Hematopoietic multipotent progenitor cell treated with erythropoietin and hydrocortisone succinate and interleukin-3 and kit ligand, for 8 days (in vitro differentiated cells): ENCODE measurements at regions not wholly inside any gene's neighbourhood (a gene's known extent, or its start where the extent isn't known, plus 50 kb on each side); places are given as distances from the start of the nearest gene placed in this dataset.
"Not testable (repeated sequence)": the region's sequence is repeated elsewhere in the genome, so short reads cannot be mapped to it uniquely, and the experiment has no call there.

Experiments used
- DNase-seq: peaks from one replicate; pipeline ENCODE4 v3.0.0-alpha.2; 2015

DNA sequence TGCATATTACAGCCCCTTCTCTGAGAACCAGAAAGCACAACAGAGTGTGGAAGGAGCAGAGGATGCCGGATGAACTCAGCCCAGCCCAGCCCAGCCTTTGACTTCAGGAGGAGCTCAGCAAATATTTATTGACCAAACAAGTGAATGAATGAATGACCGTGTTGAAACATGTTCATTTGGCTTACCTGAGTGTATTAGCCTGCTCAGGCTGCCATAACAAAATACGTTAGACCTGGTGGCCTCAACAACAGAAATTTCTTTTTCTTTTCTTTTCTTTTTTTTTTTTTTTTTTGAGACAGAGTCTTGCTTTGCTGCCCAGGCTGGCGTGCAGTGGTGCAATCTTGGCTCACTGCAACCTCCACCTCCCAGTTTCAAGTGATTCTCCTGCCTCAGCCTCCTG lies 164.7 kb downstream of the RGS9 start:
- not testable (repeated sequence) for DNase-seq

DNA sequence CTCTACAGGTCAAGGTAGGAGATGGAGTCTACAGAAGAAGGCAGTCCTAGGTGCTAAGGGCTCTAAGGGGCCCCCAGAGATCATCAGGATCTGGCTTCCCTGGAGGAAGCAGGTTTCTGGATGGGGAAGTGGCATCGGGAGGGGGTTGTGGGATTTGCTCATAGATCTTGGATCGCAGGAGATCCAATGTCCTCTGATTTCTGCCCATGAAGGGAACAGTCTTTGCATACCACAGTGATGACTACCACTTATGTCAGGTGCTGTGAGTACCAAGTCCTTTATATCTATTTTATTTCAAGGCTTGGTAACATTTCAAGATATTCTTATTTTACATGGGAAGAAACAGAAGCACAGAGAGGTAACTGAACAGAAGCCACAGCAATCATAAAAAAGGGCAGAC lies 164.0 kb downstream of the RGS9 start:
- DNase-seq, result no peak

DNA sequence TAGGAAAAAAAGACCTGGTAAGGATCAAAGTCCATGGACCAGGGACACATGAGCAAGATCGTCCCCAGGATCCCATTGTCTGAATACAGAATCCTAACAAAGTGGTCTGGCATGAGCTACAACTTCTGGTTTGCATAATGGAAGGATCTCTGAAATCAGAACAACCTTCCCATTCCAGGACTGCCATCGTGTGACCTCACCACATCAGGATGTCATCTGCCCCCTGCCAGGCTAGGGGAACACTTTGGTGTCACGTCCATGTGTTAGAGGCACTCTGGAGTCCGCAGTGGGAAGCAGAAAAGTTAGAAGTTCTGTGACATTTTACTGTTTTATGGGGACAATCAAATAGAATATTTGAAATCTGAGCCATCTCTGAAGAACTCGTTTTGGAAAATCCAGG lies 160.7 kb downstream of the RGS9 start:
- DNase-seq, result no peak

DNA sequence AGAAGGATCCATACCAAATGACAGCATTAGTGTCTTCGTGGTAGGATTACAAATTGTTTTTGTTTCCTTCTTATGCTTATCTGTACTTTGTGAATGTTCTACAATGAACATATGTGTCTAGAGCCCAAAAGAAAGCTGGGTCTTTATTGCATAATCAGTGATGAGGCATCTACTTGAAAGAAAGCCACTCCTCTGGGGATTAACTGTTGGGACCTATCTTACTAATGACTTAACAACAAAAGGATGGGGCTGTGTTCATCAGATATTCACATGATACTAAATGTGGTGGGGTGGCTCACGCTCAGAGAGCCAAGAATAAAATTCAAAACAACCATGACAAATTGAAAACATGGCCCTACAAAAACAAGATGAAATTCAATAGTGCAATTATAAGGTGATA lies 160.2 kb downstream of the RGS9 start:
- DNase-seq, result no peak

DNA sequence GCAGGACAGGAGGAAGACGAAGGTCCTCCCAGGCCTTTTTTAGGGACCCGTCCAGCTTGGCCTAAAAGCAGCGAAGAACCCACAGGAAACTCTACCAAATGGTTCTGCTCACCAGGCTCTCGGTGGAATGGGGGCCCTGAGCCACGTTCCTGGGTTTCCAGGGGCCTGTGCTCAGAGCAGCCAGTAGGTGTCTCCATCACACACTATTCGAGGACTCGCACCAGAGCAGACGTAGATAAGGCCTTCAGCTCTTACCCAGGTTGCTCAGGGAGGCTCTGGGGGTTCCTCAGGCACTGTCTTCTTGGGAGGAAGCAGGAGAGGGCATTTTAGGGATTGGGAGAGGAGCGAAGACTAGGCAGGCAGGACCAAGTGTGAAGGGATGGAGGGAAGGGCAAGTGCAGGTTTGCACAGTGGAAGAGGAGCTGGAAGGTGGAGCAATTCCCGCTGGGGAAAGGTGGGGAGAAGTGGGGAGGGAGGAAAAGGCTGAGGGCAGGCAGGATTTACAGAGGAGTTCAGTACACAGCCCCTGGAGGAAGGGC lies 157.1 kb downstream of the RGS9 start:
- DNase-seq, result peak; percentile 66

DNA sequence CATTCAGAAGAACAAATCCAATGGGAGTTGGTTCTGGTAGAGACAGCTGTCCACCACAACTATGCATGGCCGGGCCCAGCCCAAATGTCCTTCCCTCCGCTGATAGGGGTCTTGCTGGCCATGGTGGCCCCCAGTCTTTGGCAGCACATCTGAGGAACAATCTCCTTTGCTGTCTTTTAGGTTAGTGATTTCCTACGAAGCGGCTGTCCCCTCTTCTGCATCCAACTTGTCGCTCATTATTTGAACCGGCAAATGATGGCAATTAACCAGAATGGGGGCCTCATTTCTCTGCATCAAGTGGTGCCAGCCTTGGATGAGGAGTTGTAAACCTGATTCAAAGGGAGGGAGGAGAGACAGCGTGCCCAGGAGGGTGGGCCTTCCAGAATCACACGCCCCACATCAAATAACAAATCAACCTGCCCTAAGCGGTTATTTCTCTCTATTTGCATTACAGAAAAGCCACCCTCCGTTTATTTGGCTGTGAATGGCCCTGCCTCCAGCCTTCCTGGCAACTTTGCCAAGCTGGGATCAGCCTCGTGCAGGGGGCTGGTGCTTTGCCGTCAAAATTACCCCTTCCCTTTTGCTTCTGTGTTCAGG lies 156.5 kb downstream of the RGS9 start:
- no peak for DNase-seq

DNA sequence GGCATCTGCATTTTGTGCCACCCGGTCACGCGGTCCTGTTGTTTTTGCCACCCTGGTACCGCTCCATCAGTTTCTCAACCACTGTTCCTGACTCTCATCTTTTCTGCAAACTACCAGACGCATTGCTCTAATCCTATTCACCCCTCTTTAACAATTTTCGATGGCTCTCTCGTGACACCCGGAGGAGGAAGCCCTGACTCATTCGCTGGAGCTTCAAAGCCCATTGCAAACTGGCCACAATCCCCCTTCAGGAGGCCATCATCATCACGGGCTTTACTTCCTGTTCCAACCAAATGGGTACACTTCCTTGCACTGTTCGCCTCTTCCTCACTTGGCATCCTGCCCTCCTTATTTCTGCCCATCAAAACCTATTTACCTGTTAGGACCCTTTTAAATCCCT lies 155.3 kb downstream of the RGS9 start:
- no peak for DNase-seq

DNA sequence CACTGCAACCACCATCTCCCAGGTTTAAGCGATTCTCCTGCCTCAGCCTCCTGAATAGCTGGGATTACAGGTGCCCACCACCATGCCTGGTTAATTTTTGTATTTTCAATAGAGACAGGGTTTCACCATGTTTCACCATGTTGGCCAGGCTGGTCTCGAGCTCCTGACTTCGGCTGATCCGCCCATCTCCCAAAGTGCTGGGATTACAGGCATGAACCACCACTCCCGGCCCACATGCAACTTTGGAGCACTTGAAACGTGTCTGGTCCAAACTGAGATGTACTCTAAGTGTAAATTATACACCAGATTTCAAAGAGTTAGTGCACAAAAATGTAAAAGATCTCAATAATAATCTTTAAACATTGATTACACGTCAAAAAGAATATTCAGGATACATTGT lies 154.1 kb downstream of the RGS9 start:
- DNase-seq, result not testable (repeated sequence)

DNA sequence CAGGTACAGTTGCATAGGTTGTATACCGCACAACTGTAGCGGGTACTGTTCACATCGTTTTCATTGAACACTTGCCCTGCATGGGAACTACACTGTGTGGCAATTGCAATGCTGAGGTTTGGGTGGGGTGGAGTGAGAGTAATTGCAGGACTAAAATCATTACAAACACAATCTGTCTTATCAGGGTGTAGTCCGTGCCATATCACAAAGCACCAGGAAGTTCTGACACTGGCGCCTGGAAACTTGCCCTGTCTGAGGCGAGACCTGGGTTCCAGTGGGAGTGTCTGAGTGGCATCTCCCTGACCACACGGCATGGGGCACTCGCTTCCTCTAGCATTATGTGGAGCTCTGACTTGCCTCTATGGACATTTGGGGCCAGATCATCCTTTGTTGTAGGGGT lies 153.4 kb downstream of the RGS9 start:
- DNase-seq, result peak; percentile 26

DNA sequence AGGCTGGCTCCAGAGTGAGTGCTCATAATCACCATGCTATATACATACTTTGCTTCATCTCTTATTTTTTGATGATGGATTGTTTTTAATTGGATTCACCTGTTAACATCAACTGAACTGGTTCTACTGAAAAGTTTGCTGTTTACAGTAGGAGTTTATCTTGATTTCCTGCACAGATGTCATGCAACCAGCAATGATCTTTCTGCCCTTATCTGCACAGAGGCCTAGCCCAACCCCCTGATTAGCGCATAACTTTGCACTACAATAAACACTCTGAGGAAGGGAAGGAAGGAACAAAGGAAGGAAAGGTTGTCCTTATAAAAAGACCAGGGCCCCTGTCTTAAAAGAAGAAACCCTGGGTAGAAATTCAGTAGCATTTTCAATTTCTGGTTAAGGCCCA lies 152.9 kb downstream of the RGS9 start:
- no peak for DNase-seq

DNA sequence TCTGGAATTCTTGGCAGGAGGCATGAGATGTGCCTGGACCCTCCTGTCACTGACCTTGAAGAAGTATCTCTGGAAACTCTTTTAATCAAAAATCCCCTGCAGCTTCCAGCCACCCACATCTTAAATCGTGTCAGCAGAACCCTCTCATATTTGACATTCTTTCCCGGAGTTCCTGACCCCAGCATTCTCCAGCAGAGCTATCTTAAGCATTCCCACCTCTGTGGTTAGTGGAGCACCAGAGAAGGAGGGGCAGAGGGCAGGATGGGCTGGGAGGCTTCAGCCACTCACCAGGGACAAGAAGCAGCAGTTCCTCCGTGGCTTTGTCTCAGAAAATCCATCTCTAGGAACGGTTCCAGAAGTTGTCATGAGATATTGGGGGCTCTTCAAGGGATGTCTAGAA lies 149.9 kb downstream of the RGS9 start:
- DNase-seq, result no peak

DNA sequence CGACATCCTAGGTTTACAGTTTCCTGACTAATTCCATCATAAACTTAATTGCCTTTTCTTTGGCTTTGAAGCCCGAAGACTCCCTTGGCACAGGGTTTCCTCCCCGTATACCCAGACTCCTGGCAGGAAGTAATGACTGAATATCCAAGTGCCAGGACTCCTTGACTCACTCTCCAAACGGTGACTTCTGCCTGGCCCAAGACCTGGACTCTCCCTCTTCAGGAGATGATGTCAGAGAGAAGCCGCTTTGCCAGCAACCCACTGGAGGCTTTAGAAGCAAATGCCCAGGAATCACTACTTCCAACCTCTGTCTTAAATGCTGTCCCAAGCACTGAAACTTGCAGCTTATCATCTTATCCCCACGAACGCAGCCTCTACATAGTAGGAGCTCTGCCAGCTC lies 146.5 kb downstream of the RGS9 start:
- no peak for DNase-seq

DNA sequence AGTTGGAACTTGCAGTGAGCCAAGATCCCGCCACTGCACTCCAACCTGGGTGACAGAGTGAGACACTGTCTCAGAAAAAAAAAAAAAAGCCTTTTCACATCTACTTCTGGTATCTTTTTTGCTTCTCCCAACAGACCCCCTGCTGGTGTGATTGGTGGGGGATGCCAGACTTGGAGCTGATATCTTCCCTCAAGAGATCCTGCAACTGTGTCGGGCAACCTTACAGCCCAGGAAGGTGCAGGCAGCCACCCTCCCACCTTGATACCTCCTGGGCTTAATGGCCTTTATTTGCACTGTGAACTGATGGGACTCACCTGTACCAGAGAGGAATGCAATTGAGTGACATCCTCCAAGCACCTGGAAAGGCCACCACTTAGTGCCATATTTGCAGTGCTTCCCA lies 142.3 kb downstream of the RGS9 start:
- no peak for DNase-seq

DNA sequence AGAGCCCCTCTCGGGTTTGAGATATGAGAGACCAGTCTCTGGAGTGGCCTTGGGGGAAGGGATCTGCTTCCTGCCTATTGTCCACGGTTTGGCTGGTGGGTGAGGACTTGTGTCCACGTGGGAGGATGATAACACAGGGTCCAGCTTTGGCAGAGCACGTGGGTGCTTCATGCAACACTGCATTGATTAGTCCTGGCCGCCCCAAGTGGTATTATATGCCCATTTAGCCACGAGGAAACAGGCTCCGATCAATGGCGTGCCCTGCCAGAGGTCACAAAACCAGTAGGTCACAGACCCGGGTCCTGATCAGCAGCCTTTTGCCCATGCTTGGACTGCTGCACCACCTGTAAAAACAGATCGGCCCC lies 141.6 kb downstream of the RGS9 start:
- DNase-seq, result no peak

DNA sequence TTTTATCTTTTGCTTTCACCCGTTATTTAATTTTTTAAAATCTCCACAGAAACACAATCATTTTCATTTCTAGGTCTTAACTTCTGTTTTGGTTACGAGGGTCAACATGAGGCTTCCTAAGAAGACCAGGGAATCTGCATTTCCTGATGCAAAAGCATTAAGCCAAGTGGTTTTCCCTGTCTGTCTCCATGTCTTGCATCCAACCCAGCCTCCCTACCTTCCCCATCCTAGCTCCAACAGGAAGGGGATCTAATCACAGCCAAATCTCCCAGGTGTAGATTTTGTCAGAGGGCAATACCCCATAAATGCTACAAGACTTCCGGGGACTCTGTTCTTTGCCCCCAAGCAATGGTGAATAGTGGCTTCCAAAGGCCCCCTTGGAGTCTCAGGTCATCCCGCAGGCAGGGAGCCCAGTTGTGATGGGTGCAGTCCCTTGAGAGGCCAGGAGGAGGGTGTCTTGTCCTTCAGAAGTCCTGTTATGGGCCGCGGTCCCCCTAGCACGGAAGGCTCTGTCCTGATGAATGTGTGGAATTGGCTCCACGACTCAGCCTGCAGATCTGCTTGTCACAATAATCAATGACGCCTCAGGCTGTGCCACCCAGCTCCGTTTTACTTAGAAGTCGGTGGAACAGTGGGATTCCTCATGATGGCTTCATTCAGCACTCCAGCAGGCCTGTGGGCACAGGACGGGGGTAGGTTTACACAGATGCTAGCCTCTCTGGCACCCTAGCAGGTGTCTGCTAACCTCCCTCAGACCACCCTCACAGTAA lies 141.1 kb downstream of the RGS9 start:
- peak; percentile 27 for DNase-seq

DNA sequence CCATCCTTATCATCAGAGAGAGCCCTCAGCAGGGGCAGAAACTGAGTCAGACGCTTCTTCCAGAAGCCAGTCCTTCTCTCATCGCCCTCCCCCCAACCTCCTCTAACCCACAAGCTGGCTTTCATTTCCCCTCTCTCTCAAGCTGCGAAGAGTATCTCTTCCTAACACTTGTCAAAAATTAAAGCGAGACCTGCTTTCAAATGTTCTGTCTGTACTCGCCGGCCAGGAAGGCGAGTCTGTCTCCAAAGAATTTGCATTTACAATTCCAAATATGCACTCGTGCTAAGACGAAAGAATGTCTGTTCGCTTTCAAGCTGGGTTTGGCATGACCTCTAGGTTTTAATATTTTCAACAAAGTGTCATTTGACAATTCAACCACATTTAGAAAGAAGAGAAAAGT lies 140.4 kb downstream of the RGS9 start:
- no peak for DNase-seq
